ENCODE measurements at regions not wholly inside any gene's neighbourhood (a gene's known extent, or its start where the extent isn't known, plus 50 kb on each side); places are given as distances from the start of the nearest gene placed in this dataset.
"Not testable (repeated sequence)": the region's sequence is repeated elsewhere in the genome, so short reads cannot be mapped to it uniquely, and the experiment has no call there.

- not testable (repeated sequence) for H3K27ac Mint-ChIP-seq, DNase-seq
Observed at GRCh38 chr12:8282181-8282580, 54.8 kb upstream of the FAM90A1 start.

GRCh38 chr12:8285681-8286080 lies 58.3 kb upstream of the FAM90A1 start:
- CTCF ChIA-PET; H3K4me1 Mint-ChIP-seq; H3K4me3 Mint-ChIP-seq; H3K9me3 Mint-ChIP-seq (ENCODE audit: low read depth); H3K36me3 Mint-ChIP-seq (ENCODE audit: low read depth); ATAC-seq; DNase-seq; H3K27me3 Mint-ChIP-seq; H3K27ac Mint-ChIP-seq; intact Hi-C loops (cut with DNase I, micrococcal nuclease); POLR2A ChIA-PET: not testable (repeated sequence)

More at GRCh38 chr12:8282181-8282580, 54.8 kb upstream of the FAM90A1 start:
- H3K4me3 Mint-ChIP-seq; H3K4me1 Mint-ChIP-seq; H3K27me3 Mint-ChIP-seq; ATAC-seq; CTCF ChIA-PET; intact Hi-C loops (cut with DNase I, micrococcal nuclease); H3K36me3 Mint-ChIP-seq (ENCODE audit: low read depth); H3K9me3 Mint-ChIP-seq (ENCODE audit: low read depth); POLR2A ChIA-PET: not testable (repeated sequence)

- H3K4me1 Mint-ChIP-seq; ATAC-seq; POLR2A ChIA-PET; CTCF ChIA-PET; intact Hi-C loops (cut with DNase I, micrococcal nuclease); H3K27ac Mint-ChIP-seq; H3K4me3 Mint-ChIP-seq; DNase-seq; H3K27me3 Mint-ChIP-seq; H3K9me3 Mint-ChIP-seq (ENCODE audit: low read depth); H3K36me3 Mint-ChIP-seq (ENCODE audit: low read depth): not testable (repeated sequence)
Observed at GRCh38 chr12:8291764-8292163, 64.3 kb upstream of the FAM90A1 start.

- intact Hi-C loops (cut with DNase I, micrococcal nuclease); H3K4me3 Mint-ChIP-seq; DNase-seq; H3K36me3 Mint-ChIP-seq (ENCODE audit: low read depth); POLR2A ChIA-PET; H3K4me1 Mint-ChIP-seq; H3K27me3 Mint-ChIP-seq; CTCF ChIA-PET; ATAC-seq; H3K27ac Mint-ChIP-seq; H3K9me3 Mint-ChIP-seq (ENCODE audit: low read depth): not testable (repeated sequence)
Observed at GRCh38 chr12:8294662-8295061, 67.2 kb upstream of the FAM90A1 start.

GRCh38 chr12:8308611-8309010 lies 81.2 kb upstream of the FAM90A1 start:
- intact Hi-C loops (cut with DNase I, micrococcal nuclease); ATAC-seq; H3K4me3 Mint-ChIP-seq; CTCF ChIA-PET; H3K27me3 Mint-ChIP-seq; H3K4me1 Mint-ChIP-seq; H3K36me3 Mint-ChIP-seq (ENCODE audit: low read depth); H3K27ac Mint-ChIP-seq; H3K9me3 Mint-ChIP-seq (ENCODE audit: low read depth); POLR2A ChIA-PET; DNase-seq: not testable (repeated sequence)

GRCh38 chr12:8315997-8316396 lies 88.6 kb upstream of the FAM90A1 start:
- CTCF ChIA-PET; intact Hi-C loops (cut with DNase I, micrococcal nuclease); DNase-seq; H3K36me3 Mint-ChIP-seq (ENCODE audit: low read depth); H3K4me3 Mint-ChIP-seq; ATAC-seq; H3K27ac Mint-ChIP-seq; POLR2A ChIA-PET; H3K27me3 Mint-ChIP-seq; H3K9me3 Mint-ChIP-seq (ENCODE audit: low read depth): not testable (repeated sequence)
- peaks cover 19% of the 10 kb centered on the region for H3K4me1 Mint-ChIP-seq

GRCh38 chr12:8317675-8318074 lies 90.3 kb upstream of the FAM90A1 start:
- intact Hi-C loops (cut with DNase I, micrococcal nuclease); ATAC-seq; CTCF ChIA-PET; H3K4me3 Mint-ChIP-seq; H3K27ac Mint-ChIP-seq; H3K9me3 Mint-ChIP-seq (ENCODE audit: low read depth); DNase-seq; H3K36me3 Mint-ChIP-seq (ENCODE audit: low read depth); H3K27me3 Mint-ChIP-seq; POLR2A ChIA-PET: not testable (repeated sequence)
- peaks cover 18% of the 10 kb centered on the region for H3K4me1 Mint-ChIP-seq

GRCh38 chr12:8320251-8320730 lies 92.9 kb upstream of the FAM90A1 start:
- peak overlapping the region; percentile 52 for H3K4me3 Mint-ChIP-seq
- ATAC-seq; H3K36me3 Mint-ChIP-seq (ENCODE audit: low read depth); H3K27me3 Mint-ChIP-seq; CTCF ChIA-PET; POLR2A ChIA-PET; H3K9me3 Mint-ChIP-seq (ENCODE audit: low read depth); intact Hi-C loops (cut with DNase I, micrococcal nuclease): not testable (repeated sequence)
- peaks cover 17% of the 10 kb centered on the region for H3K4me1 Mint-ChIP-seq
- DNase-seq, result peak; percentile 56
- peak overlapping the region; percentile 83 for H3K27ac Mint-ChIP-seq

GRCh38 chr12:8320791-8321370 lies 93.5 kb upstream of the FAM90A1 start:
- CTCF ChIA-PET; intact Hi-C loops (cut with DNase I, micrococcal nuclease); H3K36me3 Mint-ChIP-seq (ENCODE audit: low read depth); H3K9me3 Mint-ChIP-seq (ENCODE audit: low read depth); ATAC-seq; POLR2A ChIA-PET; DNase-seq; H3K27me3 Mint-ChIP-seq: not testable (repeated sequence)
- Mint-ChIP-seq H3K4me1 (peaks cover 17% of the 10 kb centered on the region), H3K27ac (peak overlapping the region; percentile 83), H3K4me3 (peak overlapping the region; percentile 52)

- POLR2A ChIA-PET; H3K4me3 Mint-ChIP-seq; ATAC-seq; intact Hi-C loops (cut with DNase I, micrococcal nuclease); H3K27me3 Mint-ChIP-seq; H3K27ac Mint-ChIP-seq; H3K36me3 Mint-ChIP-seq (ENCODE audit: low read depth); H3K4me1 Mint-ChIP-seq; CTCF ChIA-PET; DNase-seq; H3K9me3 Mint-ChIP-seq (ENCODE audit: low read depth): not testable (repeated sequence)
Observed at GRCh38 chr12:8325145-8325839, 97.9 kb upstream of the FAM90A1 start.

GRCh38 chr12:8328835-8329234 lies 101.4 kb upstream of the FAM90A1 start:
- CTCF ChIA-PET; intact Hi-C loops (cut with DNase I, micrococcal nuclease); H3K4me3 Mint-ChIP-seq; H3K9me3 Mint-ChIP-seq (ENCODE audit: low read depth); H3K36me3 Mint-ChIP-seq (ENCODE audit: low read depth); H3K27ac Mint-ChIP-seq; H3K4me1 Mint-ChIP-seq; DNase-seq; POLR2A ChIA-PET; ATAC-seq; H3K27me3 Mint-ChIP-seq: not testable (repeated sequence)

- H3K36me3 Mint-ChIP-seq (ENCODE audit: low read depth); POLR2A ChIA-PET; DNase-seq; ATAC-seq; H3K4me3 Mint-ChIP-seq; H3K4me1 Mint-ChIP-seq; H3K27me3 Mint-ChIP-seq; H3K9me3 Mint-ChIP-seq (ENCODE audit: low read depth); CTCF ChIA-PET; intact Hi-C loops (cut with DNase I, micrococcal nuclease); H3K27ac Mint-ChIP-seq: not testable (repeated sequence)
Observed at GRCh38 chr12:8332373-8332772, 105.0 kb upstream of the FAM90A1 start.
